GM23338 (cell line): ENCODE measurements at regions not wholly inside any gene's neighbourhood (a gene's known extent, or its start where the extent isn't known, plus 50 kb on each side); places are given as distances from the start of the nearest gene placed in this dataset.

Source experiments
- ATAC-seq: fragments of 200-7000 bp; cut with Tn5 transposase; 3 replicates; pipeline ENCODE4 v1.9.1; 2020
- DNase-seq: peaks from one replicate; pipeline ENCODE4 v3.0.0-alpha.2; 2015; ENCODE audit warnings: low spot score
- H2AFZ ChIP-seq: fragments of 200-600 bp; sonication (generic); 2 replicates; pipeline ENCODE4 v1.8.0; 2016; ENCODE audit warnings: antibody characterized with exemption, mild to moderate bottlenecking, moderate library complexity
- H3F3A ChIP-seq: fragments of 200-600 bp; sonication (generic); replicated peaks from 2 replicates; pipeline ENCODE4 v1.8.0; 2017; ENCODE audit warnings: antibody characterized with exemption, mixed run types, low read depth
- H3K27ac ChIP-seq: fragments of 200-600 bp; sonication (generic); 2 replicates; pipeline ENCODE4 v1.6.1; 2016; ENCODE audit warnings: low read depth
- H3K27me3 ChIP-seq: fragments of 200-600 bp; sonication (generic); 2 replicates; pipeline ENCODE4 v1.8.0; 2016; ENCODE audit warnings: mild to moderate bottlenecking, mixed run types, moderate library complexity; ENCODE audit not compliant: insufficient read depth
- H3K36me3 ChIP-seq: fragments of 200-600 bp; sonication (generic); 2 replicates; pipeline ENCODE4 v1.8.0; 2016; ENCODE audit warnings: mild to moderate bottlenecking; ENCODE audit not compliant: insufficient read depth
- H3K4me1 ChIP-seq: fragments of 200-600 bp; sonication (generic); 2 replicates; pipeline ENCODE4 v1.8.0; 2016; ENCODE audit warnings: mild to moderate bottlenecking, moderate library complexity; ENCODE audit not compliant: insufficient read depth
- H3K4me2 ChIP-seq: fragments of 200-600 bp; sonication (generic); 2 replicates; pipeline ENCODE4 v1.7.1; 2017; ENCODE audit warnings: mixed run types
- H3K4me3 ChIP-seq: fragments of 200-600 bp; sonication (generic); 2 replicates; pipeline ENCODE4 v1.6.1; 2016; ENCODE audit warnings: mixed run types
- H3K79me2 ChIP-seq: fragments of 200-600 bp; sonication (generic); replicated peaks from 2 replicates; pipeline ENCODE4 v1.8.0; 2017; ENCODE audit warnings: mild to moderate bottlenecking; ENCODE audit not compliant: insufficient read depth
- H3K9me2 ChIP-seq: fragments of 200-600 bp; sonication (generic); 2 replicates; pipeline ENCODE4 v1.8.0; 2017; ENCODE audit not compliant: insufficient read depth
- H4K20me1 ChIP-seq: fragments of 200-600 bp; sonication (generic); replicated peaks from 2 replicates; pipeline ENCODE4 v1.8.0; 2017; ENCODE audit warnings: mild to moderate bottlenecking; ENCODE audit not compliant: insufficient read depth
- H3K27ac Mint-ChIP-seq: 2 replicates; pipeline ENCODE4 v1.8.0; 2020; ENCODE audit warnings: inconsistent platforms, mild to moderate bottlenecking, moderate library complexity, mixed read lengths
- H3K27me3 Mint-ChIP-seq: 3 replicates; pipeline ENCODE4 v1.8.0; 2022; ENCODE audit warnings: low read depth, mild to moderate bottlenecking, moderate library complexity, mixed read lengths, inconsistent platforms; ENCODE audit not compliant: insufficient read depth, poor library complexity
- H3K36me3 Mint-ChIP-seq: 3 replicates; pipeline ENCODE4 v1.8.0; 2021; ENCODE audit warnings: low read depth, mild to moderate bottlenecking, inconsistent platforms, moderate library complexity, mixed read lengths
- H3K4me1 Mint-ChIP-seq: 3 replicates; pipeline ENCODE4 v1.8.0; 2020; ENCODE audit warnings: mild to moderate bottlenecking, inconsistent platforms, mixed read lengths
- H3K4me3 Mint-ChIP-seq: 3 replicates; pipeline ENCODE4 v1.8.0; 2021; ENCODE audit warnings: moderate library complexity, mild to moderate bottlenecking, inconsistent platforms, mixed read lengths
- H3K9me3 Mint-ChIP-seq: 3 replicates; pipeline ENCODE4 v1.8.0; 2020; ENCODE audit warnings: moderate library complexity, mild to moderate bottlenecking, inconsistent platforms, mixed read lengths
- CREB1 ChIP-seq: fragments of 250-450 bp; sonication (Bioruptor Pico); IDR thresholded peaks from 2 replicates; pipeline ENCODE4 v1.5.0; 2020; ENCODE audit warnings: low read depth, mild to moderate bottlenecking, moderate library complexity
- CTCF ChIP-seq, 2 experiments: fragments of 200-600 bp in 1 of 2; sonication (generic) in 1 of 2; conservative IDR thresholded peaks; 2 replicates each; pipeline versions ENCODE4 v1.5.1 to v1.6.1; 2016 to 2017; ENCODE audit warnings: antibody characterized with exemption in 2 of 2, low read depth in 2 of 2, mild to moderate bottlenecking in 2 of 2, moderate library complexity in 1 of 2
- ETS1 ChIP-seq: IDR thresholded peaks from 2 replicates; pipeline ENCODE4 v1.6.1; 2016; ENCODE audit warnings: antibody characterized with exemption
- EZH2 ChIP-seq: fragments of 200-600 bp; sonication (generic); IDR thresholded peaks from one replicate; pipeline ENCODE4 v1.8.0; 2017; ENCODE audit warnings: antibody characterized with exemption, mild to moderate bottlenecking, low read depth; ENCODE audit not compliant: unreplicated experiment
- EZH2phosphoT487 ChIP-seq: fragments of 200-600 bp; sonication (generic); IDR thresholded peaks from one replicate; pipeline ENCODE4 v1.8.1; 2018; ENCODE audit warnings: antibody characterized with exemption; ENCODE audit not compliant: unreplicated experiment
- JUNB ChIP-seq: IDR thresholded peaks from one replicate; pipeline ENCODE4 v1.6.1; 2016; ENCODE audit warnings: antibody characterized with exemption; ENCODE audit not compliant: unreplicated experiment
- NANOG ChIP-seq: IDR thresholded peaks from 2 replicates; pipeline ENCODE4 v1.6.1; 2016; ENCODE audit warnings: antibody characterized with exemption, borderline replicate concordance
- POLR2AphosphoS5 ChIP-seq: IDR thresholded peaks from 2 replicates; pipeline ENCODE4 v1.6.1; 2016; ENCODE audit warnings: antibody characterized with exemption, low read depth
- REST ChIP-seq: IDR thresholded peaks from one replicate; pipeline ENCODE4 v1.6.1; 2018; ENCODE audit warnings: antibody characterized with exemption; ENCODE audit not compliant: unreplicated experiment
- STAT1 ChIP-seq: IDR thresholded peaks from one replicate; pipeline ENCODE4 v1.6.1; 2016; ENCODE audit warnings: antibody characterized with exemption; ENCODE audit not compliant: unreplicated experiment
- ZNF114 ChIP-seq: fragments of 250-450 bp; sonication (Bioruptor Pico); IDR thresholded peaks from 2 replicates; pipeline ENCODE4 v1.5.0; 2020; ENCODE audit warnings: mild to moderate bottlenecking, moderate library complexity
- ZNF331 ChIP-seq: fragments of 250-450 bp; sonication (Bioruptor Pico); IDR thresholded peaks from 2 replicates; pipeline ENCODE4 v1.5.0; 2020; ENCODE audit warnings: low read depth, mild to moderate bottlenecking, moderate library complexity
- ZNF462 ChIP-seq: fragments of 250-450 bp; sonication (Bioruptor Pico); IDR thresholded peaks from 2 replicates; pipeline ENCODE4 v1.5.0; 2020; ENCODE audit warnings: mild to moderate bottlenecking, moderate library complexity

- H3K9me3 Mint-ChIP-seq, result peaks cover 11% of the 10 kb centered on the region; the same call in 2 of the 3 replicates
- no peaks in the 10 kb centered on the region for H3K4me1 Mint-ChIP-seq
- peaks cover 7% of the 10 kb centered on the region for H3K27me3 Mint-ChIP-seq
- H3F3A ChIP-seq, result no peaks in the 10 kb centered on the region
- no peak overlapping the region for H3K27ac ChIP-seq
- H3K9me2 ChIP-seq, result 0 out of 2 replicates have a peak, but pooled peaks cover 3% of the 10 kb centered on the region
- H2AFZ ChIP-seq, result no peak overlapping the region
- H3K27me3 ChIP-seq, result no peaks in the 10 kb centered on the region
- no peaks in the 10 kb centered on the region for H3K36me3 ChIP-seq
- no peak for TF ChIP-seq JUNB
- TF ChIP-seq EZH2, result no peak
- no peak for TF ChIP-seq POLR2AphosphoS5
- TF ChIP-seq ZNF462 (CRISPR knock-in tag), result no peak
- TF ChIP-seq NANOG, result no peak
- no peak for TF ChIP-seq ZNF114 (CRISPR knock-in tag)
- TF ChIP-seq ETS1, result no peak
- no peak for TF ChIP-seq REST
- no peak for TF ChIP-seq CREB1
- TF ChIP-seq CTCF (conservative IDR thresholded peaks at IDR 0.05; ENCODE audit: low read depth in 2 of 2), result no peak
- TF ChIP-seq EZH2phosphoT487, result no peak
- TF ChIP-seq ZNF331 (CRISPR knock-in tag), result no peak
- TF ChIP-seq STAT1, result no peak
- no peaks in the 10 kb centered on the region for H3K4me1 ChIP-seq
- ATAC-seq (no peak), DNase-seq (no peak)
- no peaks in the 10 kb centered on the region for H4K20me1 ChIP-seq
- no peak overlapping the region for H3K4me3 Mint-ChIP-seq
- H3K4me3 ChIP-seq, result no peak overlapping the region
- 0 out of 3 replicates have a peak, but pooled peaks cover 2% of the 10 kb centered on the region for H3K36me3 Mint-ChIP-seq
- H3K4me2 ChIP-seq, result no peak overlapping the region
- H3K79me2 ChIP-seq, result no peaks in the 10 kb centered on the region
- H3K27ac Mint-ChIP-seq, result no peak overlapping the region
These were observed 276.1 kb upstream of the LRRC3B start for GRCh38 chr3:26346497-26346896.
